Liver (tissue), 3 donors: ENCODE measurements at regions not wholly inside any gene's neighbourhood (a gene's known extent, or its start where the extent isn't known, plus 50 kb on each side); places are given as distances from the start of the nearest gene placed in this dataset.

ENCODE experiments used
- EGR1 ChIP-seq, 2 donors: IDR thresholded peaks; 2 replicates each; pipeline ENCODE4 v1.6.1; 2016 to 2018; ENCODE audit warnings: antibody characterized with exemption in 2 of 2, low read depth in 2 of 2
- FOXA2 ChIP-seq: IDR thresholded peaks from 2 replicates; pipeline ENCODE4 v1.6.1; 2016; ENCODE audit warnings: antibody characterized with exemption
- GABPA ChIP-seq, 2 donors: IDR thresholded peaks in 1 of 2; conservative IDR thresholded peaks in 1 of 2; 2 replicates each; pipeline ENCODE4 v1.6.1; 2016; ENCODE audit warnings: antibody characterized with exemption in 2 of 2, mild to moderate bottlenecking in 1 of 2, moderate library complexity in 1 of 2
- JUND ChIP-seq, 2 donors: IDR thresholded peaks; 2 replicates each; pipeline ENCODE4 v1.6.1; 2016; ENCODE audit warnings: antibody characterized with exemption in 2 of 2
- RAD21 ChIP-seq, 2 donors: IDR thresholded peaks; 2 replicates each; pipeline ENCODE4 v1.6.1; 2016; ENCODE audit warnings: antibody characterized with exemption in 2 of 2, mild to moderate bottlenecking in 2 of 2
- RXRA ChIP-seq, 2 donors: IDR thresholded peaks; 2 replicates each; pipeline ENCODE4 v1.6.1; 2017 to 2018; ENCODE audit warnings: antibody characterized with exemption in 2 of 2, mild to moderate bottlenecking in 1 of 2
- TAF1 ChIP-seq: conservative IDR thresholded peaks from 2 replicates; pipeline ENCODE4 v1.6.1; 2016; ENCODE audit warnings: antibody characterized with exemption, mild to moderate bottlenecking
- YY1 ChIP-seq: IDR thresholded peaks from 2 replicates; pipeline ENCODE4 v1.6.1; 2016; ENCODE audit warnings: antibody characterized with exemption, mild to moderate bottlenecking
- TF ChIP-seq, protein P1 (sequence below): IDR thresholded peaks from 2 replicates; pipeline ENCODE4 v1.6.1; 2016; ENCODE audit warnings: antibody characterized with exemption
- TF ChIP-seq, protein P2 (sequence below): fragments of 150-350 bp; IDR thresholded peaks from 2 replicates; pipeline ENCODE4 v1.5.1; 2017; ENCODE audit warnings: improper control_type of control experiment, low read depth, low read length; ENCODE audit not compliant: missing input control
- TF ChIP-seq, protein P3 (sequence below): IDR thresholded peaks from 2 replicates; pipeline ENCODE4 v1.6.1; 2016; ENCODE audit warnings: antibody characterized with exemption
- TF ChIP-seq, protein P4 (sequence below): IDR thresholded peaks from 2 replicates; pipeline ENCODE4 v1.6.1; 2016; ENCODE audit warnings: antibody characterized with exemption, mild to moderate bottlenecking
- donor health status: healthy.
- donor health status: healthy.

DNA sequence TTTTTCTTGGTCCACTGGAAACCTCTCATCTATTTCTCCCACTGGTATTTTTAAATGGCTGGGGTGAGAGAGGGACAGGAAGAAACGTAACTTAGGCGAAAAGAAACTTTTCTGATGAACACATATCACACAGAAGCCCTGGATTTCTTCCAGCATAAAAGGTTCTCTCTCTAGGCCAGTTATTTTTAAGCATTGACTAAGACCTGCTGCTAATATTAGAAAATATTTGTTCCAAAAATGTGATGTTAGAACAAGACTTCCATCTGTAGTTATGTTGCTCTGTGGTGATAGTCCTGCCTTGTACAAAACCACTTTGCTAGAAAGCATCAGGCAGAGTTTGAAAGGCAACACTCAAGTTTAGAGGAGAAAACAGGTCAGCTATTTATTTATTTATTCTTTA lies 537.7 kb downstream of the MCTP2 start:
- TF ChIP-seq, protein P1, sequence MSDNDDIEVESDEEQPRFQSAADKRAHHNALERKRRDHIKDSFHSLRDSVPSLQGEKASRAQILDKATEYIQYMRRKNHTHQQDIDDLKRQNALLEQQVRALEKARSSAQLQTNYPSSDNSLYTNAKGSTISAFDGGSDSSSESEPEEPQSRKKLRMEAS: no peak
- TF ChIP-seq, protein P2, sequence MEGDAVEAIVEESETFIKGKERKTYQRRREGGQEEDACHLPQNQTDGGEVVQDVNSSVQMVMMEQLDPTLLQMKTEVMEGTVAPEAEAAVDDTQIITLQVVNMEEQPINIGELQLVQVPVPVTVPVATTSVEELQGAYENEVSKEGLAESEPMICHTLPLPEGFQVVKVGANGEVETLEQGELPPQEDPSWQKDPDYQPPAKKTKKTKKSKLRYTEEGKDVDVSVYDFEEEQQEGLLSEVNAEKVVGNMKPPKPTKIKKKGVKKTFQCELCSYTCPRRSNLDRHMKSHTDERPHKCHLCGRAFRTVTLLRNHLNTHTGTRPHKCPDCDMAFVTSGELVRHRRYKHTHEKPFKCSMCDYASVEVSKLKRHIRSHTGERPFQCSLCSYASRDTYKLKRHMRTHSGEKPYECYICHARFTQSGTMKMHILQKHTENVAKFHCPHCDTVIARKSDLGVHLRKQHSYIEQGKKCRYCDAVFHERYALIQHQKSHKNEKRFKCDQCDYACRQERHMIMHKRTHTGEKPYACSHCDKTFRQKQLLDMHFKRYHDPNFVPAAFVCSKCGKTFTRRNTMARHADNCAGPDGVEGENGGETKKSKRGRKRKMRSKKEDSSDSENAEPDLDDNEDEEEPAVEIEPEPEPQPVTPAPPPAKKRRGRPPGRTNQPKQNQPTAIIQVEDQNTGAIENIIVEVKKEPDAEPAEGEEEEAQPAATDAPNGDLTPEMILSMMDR: no peak
- TF ChIP-seq EGR1 (IDR thresholded peaks at IDR 0.05; ENCODE audit: low read depth in 2 of 2) (no peak), RAD21 (IDR thresholded peaks at IDR 0.05) (no peak), FOXA2 (no peak), TAF1 (no peak), RXRA (IDR thresholded peaks at IDR 0.05) (no peak), GABPA (IDR thresholded peaks at IDR 0.05 in 1 of 2, conservative IDR thresholded peaks at IDR 0.05 in 1 of 2) (no peak), YY1 (no peak), JUND (IDR thresholded peaks at IDR 0.05) (no peak)
- TF ChIP-seq, protein P3, sequence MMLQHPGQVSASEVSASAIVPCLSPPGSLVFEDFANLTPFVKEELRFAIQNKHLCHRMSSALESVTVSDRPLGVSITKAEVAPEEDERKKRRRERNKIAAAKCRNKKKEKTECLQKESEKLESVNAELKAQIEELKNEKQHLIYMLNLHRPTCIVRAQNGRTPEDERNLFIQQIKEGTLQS: no peak
- TF ChIP-seq, protein P4, sequence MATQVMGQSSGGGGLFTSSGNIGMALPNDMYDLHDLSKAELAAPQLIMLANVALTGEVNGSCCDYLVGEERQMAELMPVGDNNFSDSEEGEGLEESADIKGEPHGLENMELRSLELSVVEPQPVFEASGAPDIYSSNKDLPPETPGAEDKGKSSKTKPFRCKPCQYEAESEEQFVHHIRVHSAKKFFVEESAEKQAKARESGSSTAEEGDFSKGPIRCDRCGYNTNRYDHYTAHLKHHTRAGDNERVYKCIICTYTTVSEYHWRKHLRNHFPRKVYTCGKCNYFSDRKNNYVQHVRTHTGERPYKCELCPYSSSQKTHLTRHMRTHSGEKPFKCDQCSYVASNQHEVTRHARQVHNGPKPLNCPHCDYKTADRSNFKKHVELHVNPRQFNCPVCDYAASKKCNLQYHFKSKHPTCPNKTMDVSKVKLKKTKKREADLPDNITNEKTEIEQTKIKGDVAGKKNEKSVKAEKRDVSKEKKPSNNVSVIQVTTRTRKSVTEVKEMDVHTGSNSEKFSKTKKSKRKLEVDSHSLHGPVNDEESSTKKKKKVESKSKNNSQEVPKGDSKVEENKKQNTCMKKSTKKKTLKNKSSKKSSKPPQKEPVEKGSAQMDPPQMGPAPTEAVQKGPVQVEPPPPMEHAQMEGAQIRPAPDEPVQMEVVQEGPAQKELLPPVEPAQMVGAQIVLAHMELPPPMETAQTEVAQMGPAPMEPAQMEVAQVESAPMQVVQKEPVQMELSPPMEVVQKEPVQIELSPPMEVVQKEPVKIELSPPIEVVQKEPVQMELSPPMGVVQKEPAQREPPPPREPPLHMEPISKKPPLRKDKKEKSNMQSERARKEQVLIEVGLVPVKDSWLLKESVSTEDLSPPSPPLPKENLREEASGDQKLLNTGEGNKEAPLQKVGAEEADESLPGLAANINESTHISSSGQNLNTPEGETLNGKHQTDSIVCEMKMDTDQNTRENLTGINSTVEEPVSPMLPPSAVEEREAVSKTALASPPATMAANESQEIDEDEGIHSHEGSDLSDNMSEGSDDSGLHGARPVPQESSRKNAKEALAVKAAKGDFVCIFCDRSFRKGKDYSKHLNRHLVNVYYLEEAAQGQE: no peak
